HG03135 (cell line): ENCODE measurements at regions not wholly inside any gene's neighbourhood (a gene's known extent, or its start where the extent isn't known, plus 50 kb on each side); places are given as distances from the start of the nearest gene placed in this dataset.
"Not testable (repeated sequence)": the region's sequence is repeated elsewhere in the genome, so short reads cannot be mapped to it uniquely, and the experiment has no call there.

ENCODE experiments used
- ATAC-seq: cut with Tn5 transposase; IDR thresholded peaks from one replicate; pipeline ENCODE4 v1.9.1; 2021; ENCODE audit warnings: mild to moderate bottlenecking, moderate library complexity; ENCODE audit not compliant: unreplicated experiment

- not testable (repeated sequence) for ATAC-seq
Observed at GRCh38 chr15:20020588-20020987, 521.0 kb downstream of the GOLGA6L6 start.

- not testable (repeated sequence) for ATAC-seq
Observed at GRCh38 chr15:20019758-20020157, 521.8 kb downstream of the GOLGA6L6 start.

- ATAC-seq, result not testable (repeated sequence)
Observed at GRCh38 chr15:20017581-20017980, 524.0 kb downstream of the GOLGA6L6 start.

- not testable (repeated sequence) for ATAC-seq
Observed at GRCh38 chr15:20016941-20017340, 524.7 kb downstream of the GOLGA6L6 start.

- ATAC-seq, result not testable (repeated sequence)
Observed at GRCh38 chr15:20012837-20013236, 528.8 kb downstream of the GOLGA6L6 start.

DNA sequence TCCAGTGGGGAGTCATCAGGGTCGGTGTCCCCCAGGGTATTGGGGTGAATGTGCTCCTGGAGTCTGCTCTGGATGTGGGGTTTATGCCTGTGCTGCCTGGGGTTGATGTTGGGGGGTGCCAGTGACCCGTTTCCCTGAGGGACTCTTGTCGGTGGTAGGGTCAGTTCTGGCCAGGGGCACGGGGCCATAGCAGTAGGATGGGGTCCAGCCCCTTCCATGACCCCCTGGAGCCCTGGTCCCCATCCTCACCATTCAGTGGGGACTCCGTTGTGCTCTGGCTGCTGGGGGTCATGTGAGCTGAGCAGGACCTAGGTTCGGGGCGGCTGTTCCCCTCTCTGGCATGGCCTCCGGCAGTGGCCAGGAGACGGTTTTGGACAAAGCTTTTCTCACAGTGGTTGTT, 530.8 kb downstream of the GOLGA6L6 start:
- not testable (repeated sequence) for ATAC-seq

DNA sequence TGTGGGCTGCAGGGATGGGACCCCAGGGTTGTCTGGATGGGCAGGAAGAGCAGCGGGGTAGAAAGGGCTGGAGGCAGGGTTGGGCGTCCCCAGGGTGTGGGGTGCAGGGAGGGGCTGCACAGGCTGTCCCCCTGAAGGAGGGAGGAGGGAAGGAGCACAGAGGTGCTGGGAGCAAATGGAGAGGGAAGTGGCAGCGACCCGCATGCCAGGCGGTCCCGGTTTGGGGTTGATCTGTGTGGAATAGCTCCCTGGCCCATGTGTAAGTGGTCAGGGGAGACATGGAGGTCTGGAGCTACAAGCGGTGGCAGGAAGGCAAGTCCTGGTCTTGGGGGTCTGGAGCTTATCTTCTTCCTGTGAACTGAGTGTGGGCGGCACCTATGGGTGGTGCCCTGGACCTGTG, 532.0 kb downstream of the GOLGA6L6 start:
- not testable (repeated sequence) for ATAC-seq

- ATAC-seq, result not testable (repeated sequence)
Observed at GRCh38 chr15:20007338-20007737, 534.3 kb downstream of the GOLGA6L6 start.

GRCh38 chr15:20003471-20003870, 538.1 kb downstream of the GOLGA6L6 start:
- ATAC-seq, result not testable (repeated sequence)

GRCh38 chr15:20002560-20002959, 539.0 kb downstream of the GOLGA6L6 start:
- ATAC-seq, result not testable (repeated sequence)

DNA sequence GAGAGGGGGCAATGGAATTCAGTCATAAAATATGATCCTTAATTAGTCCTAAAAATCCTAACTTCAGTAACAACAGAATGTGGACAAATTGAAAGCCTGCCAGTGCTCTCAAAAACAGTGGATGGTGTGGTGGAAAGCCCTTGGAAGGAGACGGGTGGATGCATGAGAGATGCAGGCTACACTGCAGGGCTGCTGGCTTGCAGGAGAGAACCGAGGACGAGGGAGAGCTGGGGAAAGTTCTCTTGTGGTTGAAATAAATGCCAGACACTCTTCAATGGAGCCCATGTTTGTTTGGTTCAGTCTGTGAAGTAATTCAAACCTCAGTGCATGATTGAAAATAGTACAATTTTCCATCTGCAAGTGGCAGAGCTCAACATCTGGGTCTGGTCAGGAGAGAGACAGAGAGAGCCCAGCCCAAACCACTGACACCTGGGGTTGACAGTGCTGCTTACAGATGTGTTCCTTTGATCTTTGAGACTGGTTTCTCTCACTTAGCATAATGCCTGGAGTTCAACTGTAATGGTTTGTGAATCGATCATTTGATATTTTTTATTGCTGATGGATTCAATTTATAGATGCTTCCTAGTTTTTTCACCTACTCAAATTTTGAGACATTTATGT, 544.9 kb downstream of the GOLGA6L6 start:
- not testable (repeated sequence) for ATAC-seq

GRCh38 chr15:19995296-19995695, 546.3 kb downstream of the GOLGA6L6 start:
- not testable (repeated sequence) for ATAC-seq

- ATAC-seq, result no peak
Observed at GRCh38 chr15:19992428-19992827, 549.2 kb downstream of the GOLGA6L6 start.

- no peak for ATAC-seq
Observed at GRCh38 chr15:19988094-19988660, 553.4 kb downstream of the GOLGA6L6 start.

- ATAC-seq, result no peak
Observed at GRCh38 chr15:19987389-19988048, 554.1 kb downstream of the GOLGA6L6 start.

- ATAC-seq, result no peak
Observed at GRCh38 chr15:19984101-19984500, 557.5 kb downstream of the GOLGA6L6 start.

- ATAC-seq, result no peak
Observed at GRCh38 chr15:19974998-19975397, 566.6 kb downstream of the GOLGA6L6 start.

DNA sequence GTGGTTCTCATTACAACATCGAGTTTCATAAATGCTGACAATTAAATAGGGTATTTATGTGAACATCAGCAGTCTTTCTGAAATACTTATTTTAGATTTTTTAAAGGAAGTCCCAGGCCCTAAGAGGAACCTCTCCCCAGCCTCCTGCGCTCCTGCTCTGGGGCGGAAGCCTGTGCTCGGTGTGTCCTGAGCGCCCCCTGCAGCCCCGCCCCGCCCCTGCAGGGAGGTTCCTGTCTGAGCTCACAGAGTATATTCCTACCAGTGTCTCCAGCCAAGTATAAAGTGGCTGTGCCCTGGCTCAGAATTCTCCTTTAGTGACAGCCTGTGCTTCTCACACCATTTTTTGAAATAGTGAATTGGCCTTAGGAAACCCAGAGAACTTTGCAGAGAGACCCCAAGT, 567.9 kb downstream of the GOLGA6L6 start:
- ATAC-seq, result no peak

DNA sequence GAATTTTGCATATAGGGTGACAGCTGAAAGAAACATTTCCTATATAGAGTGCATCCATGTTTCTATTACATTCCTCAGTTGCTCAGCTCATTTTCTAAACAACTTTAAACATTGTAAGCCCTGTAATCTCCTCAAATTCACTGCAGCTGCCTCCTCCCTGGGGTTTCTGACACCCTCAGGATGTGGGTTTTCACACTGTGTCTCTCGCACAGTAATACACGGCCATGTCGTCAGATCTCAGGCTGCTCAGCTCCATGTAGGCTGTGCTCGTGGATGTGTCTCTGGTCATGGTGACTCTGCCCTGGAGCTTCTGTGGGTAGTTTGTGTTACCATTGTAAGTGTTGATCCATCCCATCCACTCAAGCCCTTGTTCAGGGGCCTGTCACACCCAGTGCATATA, 569.0 kb downstream of the GOLGA6L6 start:
- not testable (repeated sequence) for ATAC-seq

- ATAC-seq, result not testable (repeated sequence)
Observed at GRCh38 chr15:19965574-19965973, 576.0 kb downstream of the GOLGA6L6 start.

DNA sequence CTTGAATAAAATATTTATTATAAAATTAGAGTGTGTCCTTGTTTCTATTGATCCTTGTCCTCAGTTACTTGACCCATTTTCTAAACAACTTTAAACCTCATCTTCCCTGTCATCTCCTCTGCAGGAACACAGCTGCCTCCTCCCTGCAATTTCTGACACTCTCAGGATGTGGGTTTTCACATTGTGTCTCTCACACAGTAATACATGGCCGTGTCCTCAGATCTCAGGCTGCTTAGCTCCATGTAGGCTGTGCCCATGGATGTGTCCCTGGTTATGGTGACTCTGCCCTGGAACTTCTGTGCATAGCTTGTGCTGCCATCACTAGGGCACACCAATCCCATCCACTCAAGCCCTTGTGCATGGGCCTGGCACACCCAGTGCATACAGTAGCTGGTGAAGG, 577.1 kb downstream of the GOLGA6L6 start:
- not testable (repeated sequence) for ATAC-seq

GRCh38 chr15:19956124-19956796, 585.3 kb downstream of the GOLGA6L6 start:
- ATAC-seq, result no peak
